ENCODE measurements at regions not wholly inside any gene's neighbourhood (a gene's known extent, or its start where the extent isn't known, plus 50 kb on each side); places are given as distances from the start of the nearest gene placed in this dataset.

GRCh38 chr5:44443172-44443571, 54.0 kb upstream of the FGF10 start:
- in situ Hi-C loops (cut with HindIII; ENCODE audit: low pct_unique_long_range_greater_than_20kb, low sequenced_read_pairs) (no loop called here), intact Hi-C loops (cut with micrococcal nuclease; ENCODE audit: unreplicated experiment) (no loop called here)
- POLR2A ChIA-PET = no interaction called here
- TF ChIP-seq, protein P1, sequence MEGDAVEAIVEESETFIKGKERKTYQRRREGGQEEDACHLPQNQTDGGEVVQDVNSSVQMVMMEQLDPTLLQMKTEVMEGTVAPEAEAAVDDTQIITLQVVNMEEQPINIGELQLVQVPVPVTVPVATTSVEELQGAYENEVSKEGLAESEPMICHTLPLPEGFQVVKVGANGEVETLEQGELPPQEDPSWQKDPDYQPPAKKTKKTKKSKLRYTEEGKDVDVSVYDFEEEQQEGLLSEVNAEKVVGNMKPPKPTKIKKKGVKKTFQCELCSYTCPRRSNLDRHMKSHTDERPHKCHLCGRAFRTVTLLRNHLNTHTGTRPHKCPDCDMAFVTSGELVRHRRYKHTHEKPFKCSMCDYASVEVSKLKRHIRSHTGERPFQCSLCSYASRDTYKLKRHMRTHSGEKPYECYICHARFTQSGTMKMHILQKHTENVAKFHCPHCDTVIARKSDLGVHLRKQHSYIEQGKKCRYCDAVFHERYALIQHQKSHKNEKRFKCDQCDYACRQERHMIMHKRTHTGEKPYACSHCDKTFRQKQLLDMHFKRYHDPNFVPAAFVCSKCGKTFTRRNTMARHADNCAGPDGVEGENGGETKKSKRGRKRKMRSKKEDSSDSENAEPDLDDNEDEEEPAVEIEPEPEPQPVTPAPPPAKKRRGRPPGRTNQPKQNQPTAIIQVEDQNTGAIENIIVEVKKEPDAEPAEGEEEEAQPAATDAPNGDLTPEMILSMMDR (IDR thresholded peaks at IDR 0.05) = no peak
- TF ChIP-seq TCF7L2 (IDR thresholded peaks at IDR 0.05; ENCODE audit: low read depth, low read length) (no peak), SIN3A (IDR thresholded peaks at IDR 0.05; ENCODE audit: borderline replicate concordance, insufficient read depth, low read depth, low read length) (no peak), REST (IDR thresholded peaks at IDR 0.05; ENCODE audit: insufficient read depth in 1 of 2, low read depth in 2 of 2, low read length in 1 of 2) (no peak), POLR2AphosphoS5 (IDR thresholded peaks at IDR 0.05; ENCODE audit: low read depth, low read length) (no peak)
- DNase-seq (ENCODE audit: low read depth, low spot score) (no peak), ATAC-seq (no peak)
- BruUV-seq (replicated peaks) = no TSS peak
- Histone ChIP-seq H3K36me3 (ENCODE audit: control insufficient read depth, insufficient read depth, low read length) (no peaks in the 10 kb centered on the region), H3K27ac (ENCODE audit: low read length) (no peak overlapping the region), H3K9me3 (ENCODE audit: control insufficient read depth, insufficient read depth, low read depth, low read length) (no peaks in the 10 kb centered on the region), H3K27me3 (ENCODE audit: control insufficient read depth, insufficient read depth, low read length) (no peaks in the 10 kb centered on the region), H3K4me1 (ENCODE audit: control insufficient read depth, insufficient read depth, low read length) (no peaks in the 10 kb centered on the region), H3K4me3 (ENCODE audit: low read depth in 2 of 2, low read length in 2 of 2) (no peak overlapping the region)
- CTCF ChIA-PET = no interaction called here

DNA sequence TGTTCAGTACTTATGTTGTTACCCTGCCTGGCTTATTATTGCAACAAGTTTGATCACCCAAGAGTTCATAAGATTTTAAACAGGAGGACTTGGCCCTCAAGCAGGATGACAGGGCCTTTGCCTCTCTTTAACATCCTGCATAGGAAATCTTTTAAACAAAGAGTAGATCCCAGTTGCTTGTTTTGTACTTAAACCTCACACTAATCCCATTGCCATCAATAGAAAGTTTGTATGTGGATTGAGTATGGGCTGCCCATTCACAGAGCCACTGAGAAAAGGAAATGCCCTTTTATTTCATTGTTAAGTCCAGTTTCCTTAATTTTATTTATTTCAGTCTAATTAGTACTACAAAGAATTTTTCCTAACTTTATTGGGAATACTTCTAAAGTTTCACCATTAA, 52.2 kb upstream of the FGF10 start:
- POLR2A ChIA-PET = no interaction called here
- ATAC-seq = no peak
- H3K4me3 ChIP-seq (ENCODE audit: low read depth in 2 of 2, low read length in 2 of 2) = no peak overlapping the region
- no peaks in the 10 kb centered on the region for H3K4me1 ChIP-seq (ENCODE audit: control insufficient read depth, insufficient read depth, low read length)
- no peak for DNase-seq (ENCODE audit: low read depth, low spot score)
- in situ Hi-C loops (cut with HindIII; ENCODE audit: low pct_unique_long_range_greater_than_20kb, low sequenced_read_pairs) = no loop called here
- no peaks in the 10 kb centered on the region for H3K27me3 ChIP-seq (ENCODE audit: control insufficient read depth, insufficient read depth, low read length)
- CTCF ChIA-PET = no interaction called here
- TF ChIP-seq, protein P1 (IDR thresholded peaks at IDR 0.05) = no peak
- TF ChIP-seq TCF7L2 (IDR thresholded peaks at IDR 0.05; ENCODE audit: low read depth, low read length) (no peak), SIN3A (IDR thresholded peaks at IDR 0.05; ENCODE audit: borderline replicate concordance, insufficient read depth, low read depth, low read length) (no peak)
- no TSS peak for BruUV-seq (replicated peaks)
- H3K27ac ChIP-seq (ENCODE audit: low read length) = no peak overlapping the region
- no peaks in the 10 kb centered on the region for H3K9me3 ChIP-seq (ENCODE audit: control insufficient read depth, insufficient read depth, low read depth, low read length)
- H3K36me3 ChIP-seq (ENCODE audit: control insufficient read depth, insufficient read depth, low read length) = no peaks in the 10 kb centered on the region
- intact Hi-C loops (cut with micrococcal nuclease; ENCODE audit: unreplicated experiment) = no loop called here

- no peak for DNase-seq (ENCODE audit: low read depth, low spot score)
- CTCF ChIA-PET = no interaction called here
- POLR2A ChIA-PET = no interaction called here
- Histone ChIP-seq H3K9me3 (ENCODE audit: control insufficient read depth, insufficient read depth, low read depth, low read length) (no peaks in the 10 kb centered on the region), H3K27ac (ENCODE audit: low read length) (no peak overlapping the region), H3K4me3 (ENCODE audit: low read depth in 2 of 2, low read length in 2 of 2) (no peak overlapping the region), H3K27me3 (ENCODE audit: control insufficient read depth, insufficient read depth, low read length) (no peaks in the 10 kb centered on the region), H3K4me1 (ENCODE audit: control insufficient read depth, insufficient read depth, low read length) (no peaks in the 10 kb centered on the region), H3K36me3 (ENCODE audit: control insufficient read depth, insufficient read depth, low read length) (no peaks in the 10 kb centered on the region)
- ATAC-seq = no peak
- in situ Hi-C loops (cut with HindIII; ENCODE audit: low pct_unique_long_range_greater_than_20kb, low sequenced_read_pairs) = no loop called here
- no TSS peak for BruUV-seq (replicated peaks)
- TF ChIP-seq REST (IDR thresholded peaks at IDR 0.05; ENCODE audit: insufficient read depth in 1 of 2, low read depth in 2 of 2, low read length in 1 of 2) (no peak), POLR2AphosphoS5 (IDR thresholded peaks at IDR 0.05; ENCODE audit: low read depth, low read length) (no peak), TCF7L2 (IDR thresholded peaks at IDR 0.05; ENCODE audit: low read depth, low read length) (no peak), SIN3A (IDR thresholded peaks at IDR 0.05; ENCODE audit: borderline replicate concordance, insufficient read depth, low read depth, low read length) (no peak)
- TF ChIP-seq, protein P1 (IDR thresholded peaks at IDR 0.05) = no peak
- intact Hi-C loops (cut with micrococcal nuclease; ENCODE audit: unreplicated experiment) = no loop called here
Observed at GRCh38 chr5:44440186-44440585, 51.0 kb upstream of the FGF10 start.
